ENCODE measurements at regions not wholly inside any gene's neighbourhood (a gene's known extent, or its start where the extent isn't known, plus 50 kb on each side); places are given as distances from the start of the nearest gene placed in this dataset.

- H3K4me3 ChIP-seq (ENCODE audit: low read depth, low read length), result no peak overlapping the region
- CTCF ChIA-PET, result interaction anchor here (0.6 kb wide), 1 partner anchor 162 kb away, joined by 3 read pairs; no protein-coding TSS in a partner anchor
- H3K4me1 ChIP-seq (ENCODE audit: control insufficient read depth, insufficient read depth, low read length), result no peaks in the 10 kb centered on the region
- no peaks in the 10 kb centered on the region for H3K36me3 ChIP-seq (ENCODE audit: control insufficient read depth in 2 of 2, insufficient read depth in 1 of 2, low read length in 2 of 2)
- no peak for TF ChIP-seq ZNF280D (tag by site-specific recombination; IDR thresholded peaks at IDR 0.05)
- TF ChIP-seq HOXC10 (CRISPR knock-in tag; IDR thresholded peaks at IDR 0.05), result no peak
- no peak for TF ChIP-seq OSR2 (tag by site-specific recombination; IDR thresholded peaks at IDR 0.05)
- TF ChIP-seq KLF16 (tag by site-specific recombination; IDR thresholded peaks at IDR 0.05), result no peak
- no peak for TF ChIP-seq ZSCAN16 (tag by site-specific recombination; IDR thresholded peaks at IDR 0.05)
- TF ChIP-seq ZNF677 (tag by site-specific recombination; IDR thresholded peaks at IDR 0.05), result no peak
- TF ChIP-seq SALL2 (tag by site-specific recombination; IDR thresholded peaks at IDR 0.05; ENCODE audit: borderline replicate concordance), result no peak
- TF ChIP-seq ZNF654 (tag by site-specific recombination; IDR thresholded peaks at IDR 0.05; ENCODE audit: low read depth), result no peak
- no peak for TF ChIP-seq ZNF473 (tag by site-specific recombination; IDR thresholded peaks at IDR 0.05)
- no peak for TF ChIP-seq OVOL3 (tag by site-specific recombination; IDR thresholded peaks at IDR 0.05)
- no peak for TF ChIP-seq ZNF48 (tag by site-specific recombination; IDR thresholded peaks at IDR 0.05)
- POLR2A ChIA-PET, result no interaction called here
- no peak overlapping the region for H3K27ac ChIP-seq (ENCODE audit: extremely low read depth, low read depth, low read length)
- no peaks in the 10 kb centered on the region for H3K9me3 ChIP-seq (ENCODE audit: control insufficient read depth, insufficient read depth, low read depth, low read length)
Measured at GRCh38 chr6:71029555-71029954, 72.7 kb upstream of the B3GAT2 start.

DNA sequence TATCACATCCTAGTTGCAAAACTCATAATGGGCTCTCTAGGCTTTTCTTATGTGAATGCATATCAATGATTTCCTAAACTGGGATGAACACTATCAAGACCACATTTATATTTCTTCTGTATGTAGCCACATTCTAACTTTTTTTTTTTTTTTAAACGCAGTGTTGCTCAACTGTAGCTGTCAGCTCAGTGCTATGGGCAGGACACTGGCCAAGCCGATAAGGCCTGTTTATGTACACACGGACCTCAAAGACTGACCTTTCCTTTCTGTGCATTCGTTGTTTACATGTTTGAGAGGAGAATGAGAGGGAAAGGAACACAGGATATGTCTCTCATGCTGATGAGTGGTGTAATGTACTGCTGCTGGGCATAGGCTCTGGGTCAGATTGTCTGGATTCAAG, 75.1 kb upstream of the B3GAT2 start:
- ChIA-PET POLR2A (no interaction called here), CTCF (interaction anchor here (0.6 to 1.0 kb wide), 3 partner anchors 20 to 322 kb away, joined by 3 to 4 read pairs (median 4); no protein-coding TSS in a partner anchor)
- H3K4me3 ChIP-seq (ENCODE audit: low read depth, low read length), result no peak overlapping the region
- H3K9me3 ChIP-seq (ENCODE audit: control insufficient read depth, insufficient read depth, low read depth, low read length), result no peaks in the 10 kb centered on the region
- TF ChIP-seq ZNF521 (tag by site-specific recombination; IDR thresholded peaks at IDR 0.05) (no peak), ZNF24 (tag by site-specific recombination; IDR thresholded peaks at IDR 0.05) (no peak), ZNF658 (tag by site-specific recombination; IDR thresholded peaks at IDR 0.05) (no peak), ZFP3 (tag by site-specific recombination; IDR thresholded peaks at IDR 0.05; ENCODE audit: low read depth) (no peak), ZNF335 (tag by site-specific recombination; conservative IDR thresholded peaks at IDR 0.05) (no peak), ZNF148 (tag by site-specific recombination; IDR thresholded peaks at IDR 0.05; ENCODE audit: borderline replicate concordance) (no peak), HOXC10 (CRISPR knock-in tag; IDR thresholded peaks at IDR 0.05) (no peak), ZNF580 (tag by site-specific recombination; IDR thresholded peaks at IDR 0.05) (no peak), ZNF549 (tag by site-specific recombination; IDR thresholded peaks at IDR 0.05) (no peak)
- TF ChIP-seq, protein P1, sequence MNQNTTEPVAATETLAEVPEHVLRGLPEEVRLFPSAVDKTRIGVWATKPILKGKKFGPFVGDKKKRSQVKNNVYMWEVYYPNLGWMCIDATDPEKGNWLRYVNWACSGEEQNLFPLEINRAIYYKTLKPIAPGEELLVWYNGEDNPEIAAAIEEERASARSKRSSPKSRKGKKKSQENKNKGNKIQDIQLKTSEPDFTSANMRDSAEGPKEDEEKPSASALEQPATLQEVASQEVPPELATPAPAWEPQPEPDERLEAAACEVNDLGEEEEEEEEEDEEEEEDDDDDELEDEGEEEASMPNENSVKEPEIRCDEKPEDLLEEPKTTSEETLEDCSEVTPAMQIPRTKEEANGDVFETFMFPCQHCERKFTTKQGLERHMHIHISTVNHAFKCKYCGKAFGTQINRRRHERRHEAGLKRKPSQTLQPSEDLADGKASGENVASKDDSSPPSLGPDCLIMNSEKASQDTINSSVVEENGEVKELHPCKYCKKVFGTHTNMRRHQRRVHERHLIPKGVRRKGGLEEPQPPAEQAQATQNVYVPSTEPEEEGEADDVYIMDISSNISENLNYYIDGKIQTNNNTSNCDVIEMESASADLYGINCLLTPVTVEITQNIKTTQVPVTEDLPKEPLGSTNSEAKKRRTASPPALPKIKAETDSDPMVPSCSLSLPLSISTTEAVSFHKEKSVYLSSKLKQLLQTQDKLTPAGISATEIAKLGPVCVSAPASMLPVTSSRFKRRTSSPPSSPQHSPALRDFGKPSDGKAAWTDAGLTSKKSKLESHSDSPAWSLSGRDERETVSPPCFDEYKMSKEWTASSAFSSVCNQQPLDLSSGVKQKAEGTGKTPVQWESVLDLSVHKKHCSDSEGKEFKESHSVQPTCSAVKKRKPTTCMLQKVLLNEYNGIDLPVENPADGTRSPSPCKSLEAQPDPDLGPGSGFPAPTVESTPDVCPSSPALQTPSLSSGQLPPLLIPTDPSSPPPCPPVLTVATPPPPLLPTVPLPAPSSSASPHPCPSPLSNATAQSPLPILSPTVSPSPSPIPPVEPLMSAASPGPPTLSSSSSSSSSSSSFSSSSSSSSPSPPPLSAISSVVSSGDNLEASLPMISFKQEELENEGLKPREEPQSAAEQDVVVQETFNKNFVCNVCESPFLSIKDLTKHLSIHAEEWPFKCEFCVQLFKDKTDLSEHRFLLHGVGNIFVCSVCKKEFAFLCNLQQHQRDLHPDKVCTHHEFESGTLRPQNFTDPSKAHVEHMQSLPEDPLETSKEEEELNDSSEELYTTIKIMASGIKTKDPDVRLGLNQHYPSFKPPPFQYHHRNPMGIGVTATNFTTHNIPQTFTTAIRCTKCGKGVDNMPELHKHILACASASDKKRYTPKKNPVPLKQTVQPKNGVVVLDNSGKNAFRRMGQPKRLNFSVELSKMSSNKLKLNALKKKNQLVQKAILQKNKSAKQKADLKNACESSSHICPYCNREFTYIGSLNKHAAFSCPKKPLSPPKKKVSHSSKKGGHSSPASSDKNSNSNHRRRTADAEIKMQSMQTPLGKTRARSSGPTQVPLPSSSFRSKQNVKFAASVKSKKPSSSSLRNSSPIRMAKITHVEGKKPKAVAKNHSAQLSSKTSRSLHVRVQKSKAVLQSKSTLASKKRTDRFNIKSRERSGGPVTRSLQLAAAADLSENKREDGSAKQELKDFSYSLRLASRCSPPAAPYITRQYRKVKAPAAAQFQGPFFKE (tag by site-specific recombination; IDR thresholded peaks at IDR 0.05; ENCODE audit: borderline replicate concordance), result no peak
- no peaks in the 10 kb centered on the region for H3K36me3 ChIP-seq (ENCODE audit: control insufficient read depth in 2 of 2, insufficient read depth in 1 of 2, low read length in 2 of 2)
- no peaks in the 10 kb centered on the region; the same call in 1 of the 2 replicates for H3K4me1 ChIP-seq (ENCODE audit: control insufficient read depth, insufficient read depth, low read length)
- H3K27ac ChIP-seq (ENCODE audit: extremely low read depth, low read depth, low read length), result no peak overlapping the region

Data from HEK293 (cell line).